NCI-H748 (cell line): ENCODE measurements at regions not wholly inside any gene's neighbourhood (a gene's known extent, or its start where the extent isn't known, plus 50 kb on each side); places are given as distances from the start of the nearest gene placed in this dataset.

Source experiments
- DNase-seq: peaks from one replicate; lab custom pipeline; 2025; ENCODE audit not compliant: unreplicated experiment; lab: John Stamatoyannopoulos, UW

- DNase-seq, result peak; percentile 80
Observed at GRCh38 chr9:16223074-16223871, 647.2 kb downstream of the BNC2 start.

- peak; percentile 13 for DNase-seq
Observed at GRCh38 chr9:16230731-16231130, 639.7 kb downstream of the BNC2 start.

- no peak for DNase-seq
Observed at GRCh38 chr9:16236311-16236710, 634.2 kb downstream of the BNC2 start.

GRCh38 chr9:16236882-16237281, 633.6 kb downstream of the BNC2 start:
- DNase-seq, result no peak

GRCh38 chr9:16238623-16239138, 631.8 kb downstream of the BNC2 start:
- no peak for DNase-seq

GRCh38 chr9:16241231-16241630, 629.2 kb downstream of the BNC2 start:
- DNase-seq, result no peak

- DNase-seq, result peak; percentile 35
Observed at GRCh38 chr9:16243798-16244197, 626.7 kb downstream of the BNC2 start.

- no peak for DNase-seq
Observed at GRCh38 chr9:16245756-16246440, 624.6 kb downstream of the BNC2 start.

- no peak for DNase-seq
Observed at GRCh38 chr9:16246785-16247184, 623.7 kb downstream of the BNC2 start.

- no peak for DNase-seq
Observed at GRCh38 chr9:16247188-16247875, 623.1 kb downstream of the BNC2 start.

- no peak for DNase-seq
Observed at GRCh38 chr9:16248822-16249221, 621.6 kb downstream of the BNC2 start.

- DNase-seq, result no peak
Observed at GRCh38 chr9:16252616-16253015, 617.9 kb downstream of the BNC2 start.

- DNase-seq, result no peak
Observed at GRCh38 chr9:16254674-16255073, 615.8 kb downstream of the BNC2 start.

GRCh38 chr9:16255217-16255616, 615.3 kb downstream of the BNC2 start:
- DNase-seq, result no peak

GRCh38 chr9:16257604-16258003, 612.9 kb downstream of the BNC2 start:
- no peak for DNase-seq

GRCh38 chr9:16258191-16258590, 612.3 kb downstream of the BNC2 start:
- no peak for DNase-seq

GRCh38 chr9:16258708-16259107, 611.8 kb downstream of the BNC2 start:
- no peak for DNase-seq

- DNase-seq, result peak; percentile 54
Observed at GRCh38 chr9:16262477-16263261, 607.8 kb downstream of the BNC2 start.

- DNase-seq, result no peak
Observed at GRCh38 chr9:16265688-16266087, 604.8 kb downstream of the BNC2 start.

- DNase-seq, result no peak
Observed at GRCh38 chr9:16266648-16267276, 603.7 kb downstream of the BNC2 start.
